Fibroblast of lung (primary cell): ENCODE measurements at regions not wholly inside any gene's neighbourhood (a gene's known extent, or its start where the extent isn't known, plus 50 kb on each side); places are given as distances from the start of the nearest gene placed in this dataset.

Source experiments
- DNase-seq, 2 donors: peaks; one replicate each; pipeline versions ENCODE4 v3.0.0 to v3.0.0-alpha.2; 2010; ENCODE audit warnings: low read depth in 2 of 2
- H2AFZ ChIP-seq: 2 replicates; pipeline ENCODE4 v1.5.1; 2012; ENCODE audit warnings: low read length, control low read depth, inconsistent platforms
- H3K27ac ChIP-seq: 2 replicates; pipeline ENCODE4 v1.5.1; 2011; ENCODE audit warnings: low read length, control low read depth; ENCODE audit not compliant: insufficient read depth
- H3K27me3 ChIP-seq: 2 replicates; pipeline ENCODE4 v1.5.1; 2011; ENCODE audit warnings: mild to moderate bottlenecking, low read length; ENCODE audit not compliant: control insufficient read depth, insufficient read depth
- H3K36me3 ChIP-seq: 2 replicates; pipeline ENCODE4 v1.5.1; 2011; ENCODE audit warnings: low read length; ENCODE audit not compliant: control insufficient read depth, insufficient read depth
- H3K4me1 ChIP-seq: 2 replicates; pipeline ENCODE4 v1.5.1; 2011; ENCODE audit warnings: low read length; ENCODE audit not compliant: control insufficient read depth, insufficient read depth; ENCODE audit errors: extremely low read depth
- H3K4me2 ChIP-seq: 2 replicates; pipeline ENCODE4 v1.5.1; 2011; ENCODE audit warnings: low read length, control low read depth; ENCODE audit not compliant: insufficient read depth; ENCODE audit errors: extremely low read depth
- H3K4me3 ChIP-seq, 4 experiments: fragments of 200-600 bp in 1 of 4; sonication (generic) in 1 of 4; replicated peaks in 1 of 4; 2 replicates each; pipeline ENCODE4 v1.5.1; 2011 to 2016; ENCODE audit warnings: low read length in 4 of 4, low read depth in 3 of 4, mild to moderate bottlenecking in 3 of 4, control low read depth in 2 of 4, inconsistent platforms in 1 of 4, mixed read lengths in 1 of 4; ENCODE audit not compliant: insufficient read depth in 1 of 4; ENCODE audit errors: control extremely low read depth in 1 of 4
- H3K79me2 ChIP-seq: 2 replicates; pipeline ENCODE4 v1.5.1; 2012; ENCODE audit warnings: mild to moderate bottlenecking, low read length, inconsistent platforms; ENCODE audit not compliant: control insufficient read depth, insufficient read depth
- H3K9ac ChIP-seq: 2 replicates; pipeline ENCODE4 v1.5.1; 2011; ENCODE audit warnings: mild to moderate bottlenecking, low read length, control low read depth; ENCODE audit not compliant: insufficient read depth
- H3K9me3 ChIP-seq: 2 replicates; pipeline ENCODE4 v1.5.1; 2012; ENCODE audit warnings: low read depth, low read length; ENCODE audit not compliant: control insufficient read depth, insufficient read depth
- H4K20me1 ChIP-seq: 2 replicates; pipeline ENCODE4 v1.5.1; 2011; ENCODE audit warnings: low read length; ENCODE audit not compliant: control insufficient read depth, insufficient read depth; ENCODE audit errors: extremely low read depth
- EZH2 ChIP-seq: IDR thresholded peaks from 2 replicates; pipeline ENCODE4 v1.5.1; 2012; ENCODE audit warnings: low read length, control low read depth, mild to moderate bottlenecking; ENCODE audit errors: missing control alignments
- TF ChIP-seq, protein P1 (sequence below), 2 donors: IDR thresholded peaks in 1 of 2; conservative IDR thresholded peaks in 1 of 2; 1 replicate in 1 of 2; 2 replicates in 1 of 2; pipeline ENCODE4 v1.5.1; 2011 to 2012; ENCODE audit warnings: low read length in 2 of 2, control low read depth in 1 of 2, inconsistent platforms in 1 of 2, low read depth in 1 of 2, mild to moderate bottlenecking in 1 of 2

DNA sequence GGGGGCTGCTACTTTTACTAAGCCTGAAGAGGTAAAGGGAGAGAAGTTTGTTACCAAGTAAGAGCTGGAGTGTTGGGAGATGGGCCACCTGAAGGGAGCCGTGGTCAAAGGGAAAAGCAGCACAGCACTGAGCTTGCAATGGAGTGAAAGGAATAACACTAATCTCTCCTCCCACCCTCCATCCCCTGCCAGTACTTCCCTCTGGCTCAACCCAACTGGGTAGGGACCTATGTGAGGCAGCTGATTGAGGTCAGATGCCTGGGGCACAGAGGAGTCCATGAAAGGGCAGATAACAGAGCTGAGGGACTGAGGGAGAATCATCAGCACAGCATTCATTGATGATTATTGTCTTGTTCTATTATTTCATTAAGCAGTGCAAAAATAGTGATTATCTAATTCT lies 212.4 kb upstream of the TBC1D5 start:
- no peak overlapping the region for H3K4me2 ChIP-seq
- DNase-seq = no peak
- no peaks in the 10 kb centered on the region for H3K4me1 ChIP-seq
- H3K36me3 ChIP-seq = no peaks in the 10 kb centered on the region
- no peak overlapping the region for H2AFZ ChIP-seq
- no peaks in the 10 kb centered on the region for H3K27me3 ChIP-seq
- H3K9me3 ChIP-seq = no peaks in the 10 kb centered on the region
- no peaks in the 10 kb centered on the region for H3K79me2 ChIP-seq
- no peak overlapping the region for H3K4me3 ChIP-seq
- no peaks in the 10 kb centered on the region for H4K20me1 ChIP-seq
- TF ChIP-seq, protein P1, sequence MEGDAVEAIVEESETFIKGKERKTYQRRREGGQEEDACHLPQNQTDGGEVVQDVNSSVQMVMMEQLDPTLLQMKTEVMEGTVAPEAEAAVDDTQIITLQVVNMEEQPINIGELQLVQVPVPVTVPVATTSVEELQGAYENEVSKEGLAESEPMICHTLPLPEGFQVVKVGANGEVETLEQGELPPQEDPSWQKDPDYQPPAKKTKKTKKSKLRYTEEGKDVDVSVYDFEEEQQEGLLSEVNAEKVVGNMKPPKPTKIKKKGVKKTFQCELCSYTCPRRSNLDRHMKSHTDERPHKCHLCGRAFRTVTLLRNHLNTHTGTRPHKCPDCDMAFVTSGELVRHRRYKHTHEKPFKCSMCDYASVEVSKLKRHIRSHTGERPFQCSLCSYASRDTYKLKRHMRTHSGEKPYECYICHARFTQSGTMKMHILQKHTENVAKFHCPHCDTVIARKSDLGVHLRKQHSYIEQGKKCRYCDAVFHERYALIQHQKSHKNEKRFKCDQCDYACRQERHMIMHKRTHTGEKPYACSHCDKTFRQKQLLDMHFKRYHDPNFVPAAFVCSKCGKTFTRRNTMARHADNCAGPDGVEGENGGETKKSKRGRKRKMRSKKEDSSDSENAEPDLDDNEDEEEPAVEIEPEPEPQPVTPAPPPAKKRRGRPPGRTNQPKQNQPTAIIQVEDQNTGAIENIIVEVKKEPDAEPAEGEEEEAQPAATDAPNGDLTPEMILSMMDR (conservative IDR thresholded peaks at IDR 0.05 in 1 of 2, IDR thresholded peaks at IDR 0.05 in 1 of 2; ENCODE audit: low read depth in 1 of 2, low read length in 2 of 2) = no peak
- no peak for TF ChIP-seq EZH2
- H3K27ac ChIP-seq = no peak overlapping the region
- no peak overlapping the region for H3K9ac ChIP-seq

DNA sequence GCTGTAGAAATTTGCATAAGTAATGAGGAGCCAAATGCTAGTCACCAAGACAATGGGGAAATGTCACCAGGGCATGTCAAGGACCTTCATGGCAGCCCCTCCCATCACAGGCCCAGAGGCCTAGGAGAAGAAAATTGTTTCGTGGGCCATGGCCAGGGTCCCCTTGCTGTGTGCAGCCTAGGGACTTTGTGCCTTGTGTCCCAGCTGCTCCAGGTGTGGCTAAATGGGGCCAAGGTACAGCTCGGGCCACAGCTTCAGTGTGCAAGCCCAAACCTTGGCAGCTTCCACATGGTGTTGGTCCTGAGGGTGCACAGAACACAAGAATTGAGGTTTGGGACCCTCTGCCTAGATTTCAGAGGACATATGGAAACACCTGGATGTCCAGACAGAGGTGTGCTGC lies 208.8 kb upstream of the TBC1D5 start:
- no peaks in the 10 kb centered on the region for H3K9me3 ChIP-seq
- no peak for DNase-seq
- H4K20me1 ChIP-seq = no peaks in the 10 kb centered on the region
- TF ChIP-seq, protein P1 (conservative IDR thresholded peaks at IDR 0.05 in 1 of 2, IDR thresholded peaks at IDR 0.05 in 1 of 2; ENCODE audit: low read depth in 1 of 2, low read length in 2 of 2) = no peak
- TF ChIP-seq EZH2 = no peak
- H3K27ac ChIP-seq = no peak overlapping the region
- H3K79me2 ChIP-seq = no peaks in the 10 kb centered on the region
- H3K36me3 ChIP-seq = no peaks in the 10 kb centered on the region
- no peak overlapping the region for H2AFZ ChIP-seq
- H3K27me3 ChIP-seq = no peaks in the 10 kb centered on the region
- no peaks in the 10 kb centered on the region for H3K4me1 ChIP-seq
- H3K4me2 ChIP-seq = no peak overlapping the region
- H3K4me3 ChIP-seq = no peak overlapping the region
- no peak overlapping the region for H3K9ac ChIP-seq

DNA sequence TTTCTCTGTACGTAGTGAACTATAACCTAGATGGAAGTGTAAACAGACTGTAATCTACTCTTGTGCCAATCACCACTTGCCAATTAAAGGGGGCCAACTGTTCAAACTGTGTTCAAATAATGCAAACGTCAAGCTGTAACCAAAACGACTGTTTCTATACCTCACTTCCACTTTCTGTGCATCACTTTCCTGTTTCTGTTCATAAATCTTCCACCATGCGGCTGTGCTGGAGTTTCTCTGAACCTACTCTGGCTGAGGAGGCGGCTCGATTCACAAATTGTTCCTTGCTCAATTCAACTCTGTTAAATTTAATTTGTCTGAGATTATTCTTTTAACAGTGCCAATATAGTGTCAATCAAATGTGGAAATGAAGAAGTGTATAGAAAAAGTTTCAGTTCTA lies 206.7 kb upstream of the TBC1D5 start:
- TF ChIP-seq, protein P1 (conservative IDR thresholded peaks at IDR 0.05 in 1 of 2, IDR thresholded peaks at IDR 0.05 in 1 of 2; ENCODE audit: low read depth in 1 of 2, low read length in 2 of 2) = no peak
- no peak for TF ChIP-seq EZH2
- no peaks in the 10 kb centered on the region for H3K79me2 ChIP-seq

More for the DNA sequence above, 206.7 kb upstream of the TBC1D5 start:
- Histone ChIP-seq H3K4me2 (no peak overlapping the region), H4K20me1 (no peaks in the 10 kb centered on the region), H3K27ac (no peak overlapping the region), H2AFZ (no peak overlapping the region), H3K9me3 (no peaks in the 10 kb centered on the region), H3K36me3 (no peaks in the 10 kb centered on the region), H3K27me3 (no peaks in the 10 kb centered on the region), H3K4me1 (no peaks in the 10 kb centered on the region), H3K9ac (no peak overlapping the region), H3K4me3 (no peak overlapping the region)
- no peak for DNase-seq
